ENCODE measurements at regions not wholly inside any gene's neighbourhood (a gene's known extent, or its start where the extent isn't known, plus 50 kb on each side); places are given as distances from the start of the nearest gene placed in this dataset.
"Not testable (repeated sequence)": the region's sequence is repeated elsewhere in the genome, so short reads cannot be mapped to it uniquely, and the experiment has no call there.

DNA sequence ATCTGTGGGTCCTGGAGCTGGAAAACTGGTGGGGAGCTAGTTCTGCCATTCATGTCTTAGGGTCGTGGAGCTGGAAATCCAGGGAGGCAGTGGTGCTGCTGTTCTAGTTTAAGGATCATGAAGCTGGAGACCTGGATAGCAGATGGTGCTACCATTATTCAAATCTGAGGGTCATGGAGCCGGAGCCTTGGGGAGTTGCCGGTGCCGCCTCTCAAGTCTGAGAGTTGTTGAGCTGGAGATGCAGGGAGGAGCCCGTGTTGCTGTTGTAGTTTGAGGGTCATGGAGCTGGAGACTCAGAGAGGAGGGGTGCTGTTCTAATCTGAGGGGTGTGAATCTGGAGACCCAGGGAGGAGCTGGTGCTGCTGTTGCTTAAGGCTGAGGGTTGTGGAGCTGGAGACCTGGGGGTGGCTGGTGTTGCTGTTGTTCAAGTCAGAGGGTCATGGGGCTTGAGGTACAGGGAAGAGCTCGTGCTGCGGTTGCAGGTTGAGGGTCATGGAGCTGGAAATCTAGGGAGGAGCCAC is 86.0 kb upstream of the ZNF479 start:
- H3K27ac ChIP-seq (ENCODE audit: low read length) = no peak overlapping the region
- TF ChIP-seq, protein P1, sequence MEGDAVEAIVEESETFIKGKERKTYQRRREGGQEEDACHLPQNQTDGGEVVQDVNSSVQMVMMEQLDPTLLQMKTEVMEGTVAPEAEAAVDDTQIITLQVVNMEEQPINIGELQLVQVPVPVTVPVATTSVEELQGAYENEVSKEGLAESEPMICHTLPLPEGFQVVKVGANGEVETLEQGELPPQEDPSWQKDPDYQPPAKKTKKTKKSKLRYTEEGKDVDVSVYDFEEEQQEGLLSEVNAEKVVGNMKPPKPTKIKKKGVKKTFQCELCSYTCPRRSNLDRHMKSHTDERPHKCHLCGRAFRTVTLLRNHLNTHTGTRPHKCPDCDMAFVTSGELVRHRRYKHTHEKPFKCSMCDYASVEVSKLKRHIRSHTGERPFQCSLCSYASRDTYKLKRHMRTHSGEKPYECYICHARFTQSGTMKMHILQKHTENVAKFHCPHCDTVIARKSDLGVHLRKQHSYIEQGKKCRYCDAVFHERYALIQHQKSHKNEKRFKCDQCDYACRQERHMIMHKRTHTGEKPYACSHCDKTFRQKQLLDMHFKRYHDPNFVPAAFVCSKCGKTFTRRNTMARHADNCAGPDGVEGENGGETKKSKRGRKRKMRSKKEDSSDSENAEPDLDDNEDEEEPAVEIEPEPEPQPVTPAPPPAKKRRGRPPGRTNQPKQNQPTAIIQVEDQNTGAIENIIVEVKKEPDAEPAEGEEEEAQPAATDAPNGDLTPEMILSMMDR (IDR thresholded peaks at IDR 0.05) = no peak
- H3K36me3 ChIP-seq (ENCODE audit: control insufficient read depth, insufficient read depth, low read length) = no peaks in the 10 kb centered on the region
- Mint-ChIP-seq H3K9me3 (peaks cover 46 to 63% of the 10 kb centered on the region in 2 donors), H3K27ac (no peak overlapping the region), H3K4me3 (no peak overlapping the region), H3K36me3 (peaks cover 53% of the 10 kb centered on the region), H3K27me3 (ENCODE audit: low read depth in 2 of 2) (no peaks in the 10 kb centered on the region), H3K4me1 (no peaks in the 10 kb centered on the region)
- peaks cover 54% of the 10 kb centered on the region for H3K9me3 ChIP-seq (ENCODE audit: control insufficient read depth, insufficient read depth, low read length)
- H3K4me3 ChIP-seq (ENCODE audit: low read length) = no peak overlapping the region
- H3K27me3 ChIP-seq (ENCODE audit: control insufficient read depth, insufficient read depth, low read length) = no peaks in the 10 kb centered on the region
- ATAC-seq = no peak
- WGBS (ENCODE audit: insufficient coverage) = 80% methylated on average over 7 of the region's 7 CpGs
- no peaks in the 10 kb centered on the region for H3K4me1 ChIP-seq (ENCODE audit: control insufficient read depth, insufficient read depth, low read length)
- intact Hi-C loops (cut with micrococcal nuclease) = no loop called here
- DNase-seq = no peak

DNA sequence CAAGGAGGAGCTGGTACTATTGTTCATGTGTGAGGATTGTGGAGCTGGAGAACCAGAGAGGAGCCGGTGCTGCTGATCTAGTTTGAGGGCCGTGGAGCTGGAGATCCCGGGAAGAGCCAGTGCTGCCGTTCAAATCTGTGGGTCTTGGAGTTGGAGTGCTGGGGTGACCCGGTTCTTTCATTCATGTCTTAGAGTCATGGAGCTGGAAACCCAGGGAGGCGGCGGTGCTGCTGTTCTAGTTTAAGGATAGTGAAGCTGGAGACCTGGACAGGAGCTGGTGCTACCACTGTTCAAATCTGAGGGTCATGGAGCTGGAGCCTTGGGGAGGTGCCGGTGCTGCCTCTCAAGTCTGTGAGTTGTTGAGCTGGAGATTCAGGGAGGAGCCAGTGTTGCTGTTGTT is 88.5 kb upstream of the ZNF479 start:
- Histone ChIP-seq H3K4me3 (ENCODE audit: low read length) (no peak overlapping the region), H3K27ac (ENCODE audit: low read length) (no peak overlapping the region), H3K9me3 (ENCODE audit: control insufficient read depth, insufficient read depth, low read length) (peaks cover 60% of the 10 kb centered on the region), H3K36me3 (ENCODE audit: control insufficient read depth, insufficient read depth, low read length) (no peaks in the 10 kb centered on the region), H3K4me1 (ENCODE audit: control insufficient read depth, insufficient read depth, low read length) (no peaks in the 10 kb centered on the region), H3K27me3 (ENCODE audit: control insufficient read depth, insufficient read depth, low read length) (no peaks in the 10 kb centered on the region)
- peaks cover 45 to 58% of the 10 kb centered on the region in 2 donors for H3K9me3 Mint-ChIP-seq
- H3K27me3 Mint-ChIP-seq (ENCODE audit: low read depth in 2 of 2) = no peaks in the 10 kb centered on the region
- intact Hi-C loops (cut with micrococcal nuclease) = no loop called here
- H3K36me3 Mint-ChIP-seq = peaks cover 54% of the 10 kb centered on the region
- H3K4me3 Mint-ChIP-seq = no peak overlapping the region
- no peak for ATAC-seq
- no peaks in the 10 kb centered on the region for H3K4me1 Mint-ChIP-seq
- no peak overlapping the region for H3K27ac Mint-ChIP-seq
- 94% methylated on average over 8 of the region's 8 CpGs for WGBS (ENCODE audit: insufficient coverage)
- TF ChIP-seq, protein P1 (IDR thresholded peaks at IDR 0.05) = no peak
- no peak for DNase-seq

GRCh38 chr7:57225666-57226065 is 93.4 kb upstream of the ZNF479 start:
- H3K4me3 Mint-ChIP-seq = no peak overlapping the region
- DNase-seq (no peak), ATAC-seq (no peak)
- TF ChIP-seq, protein P1 (IDR thresholded peaks at IDR 0.05) = no peak
- H3K4me1 Mint-ChIP-seq = no peaks in the 10 kb centered on the region
- intact Hi-C loops (cut with micrococcal nuclease) = no loop called here
- H3K27ac Mint-ChIP-seq = no peak overlapping the region
- H3K9me3 Mint-ChIP-seq = peaks cover 14 to 34% of the 10 kb centered on the region in 2 donors
- Histone ChIP-seq H3K4me3 (ENCODE audit: low read length) (no peak overlapping the region), H3K9me3 (ENCODE audit: control insufficient read depth, insufficient read depth, low read length) (peaks cover 56% of the 10 kb centered on the region), H3K4me1 (ENCODE audit: control insufficient read depth, insufficient read depth, low read length) (no peaks in the 10 kb centered on the region), H3K27me3 (ENCODE audit: control insufficient read depth, insufficient read depth, low read length) (no peaks in the 10 kb centered on the region), H3K27ac (ENCODE audit: low read length) (no peak overlapping the region), H3K36me3 (ENCODE audit: control insufficient read depth, insufficient read depth, low read length) (no peaks in the 10 kb centered on the region)
- 100% methylated on average over 1 of the region's 4 CpGs for WGBS (ENCODE audit: insufficient coverage)
- no peaks in the 10 kb centered on the region for H3K27me3 Mint-ChIP-seq (ENCODE audit: low read depth in 2 of 2)
- peaks cover 25% of the 10 kb centered on the region for H3K36me3 Mint-ChIP-seq

DNA sequence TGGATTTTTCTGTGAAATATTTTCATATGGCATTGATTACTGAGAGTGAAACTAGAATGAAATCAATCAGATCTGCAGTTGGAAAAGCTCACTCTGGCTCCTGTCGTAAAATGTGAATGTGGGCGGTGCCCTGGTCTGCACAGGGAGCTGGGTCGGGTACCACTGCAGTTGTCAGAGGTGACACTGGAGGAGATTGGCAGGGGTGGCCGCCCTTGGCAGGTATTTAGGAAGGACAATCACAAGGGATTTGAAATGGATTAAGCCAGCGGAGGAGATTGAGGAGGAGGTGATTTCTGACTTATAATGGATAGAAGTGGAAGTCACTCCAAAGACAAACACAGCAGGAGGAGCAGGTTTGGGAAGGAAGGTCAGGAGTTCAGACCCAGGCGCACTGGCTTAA is 109.0 kb upstream of the ZNF479 start:
- 87% methylated on average over 6 of the region's 6 CpGs for WGBS (ENCODE audit: insufficient coverage)
- H3K27me3 ChIP-seq (ENCODE audit: control insufficient read depth, insufficient read depth, low read length); H3K4me1 ChIP-seq (ENCODE audit: control insufficient read depth, insufficient read depth, low read length); H3K27ac Mint-ChIP-seq; H3K27ac ChIP-seq (ENCODE audit: low read length); H3K4me1 Mint-ChIP-seq; H3K36me3 Mint-ChIP-seq; H3K4me3 Mint-ChIP-seq; H3K27me3 Mint-ChIP-seq (ENCODE audit: low read depth in 2 of 2); DNase-seq; intact Hi-C loops (cut with micrococcal nuclease); ATAC-seq; H3K36me3 ChIP-seq (ENCODE audit: control insufficient read depth, insufficient read depth, low read length); H3K4me3 ChIP-seq (ENCODE audit: low read length): not testable (repeated sequence)
- H3K9me3 Mint-ChIP-seq = peaks cover 15 to 25% of the 10 kb centered on the region in 2 donors
- peaks cover 60% of the 10 kb centered on the region for H3K9me3 ChIP-seq (ENCODE audit: control insufficient read depth, insufficient read depth, low read length)

- not testable (repeated sequence) for H3K36me3 Mint-ChIP-seq
Observed at GRCh38 chr7:57243551-57243950, 111.3 kb upstream of the ZNF479 start.

DNA sequence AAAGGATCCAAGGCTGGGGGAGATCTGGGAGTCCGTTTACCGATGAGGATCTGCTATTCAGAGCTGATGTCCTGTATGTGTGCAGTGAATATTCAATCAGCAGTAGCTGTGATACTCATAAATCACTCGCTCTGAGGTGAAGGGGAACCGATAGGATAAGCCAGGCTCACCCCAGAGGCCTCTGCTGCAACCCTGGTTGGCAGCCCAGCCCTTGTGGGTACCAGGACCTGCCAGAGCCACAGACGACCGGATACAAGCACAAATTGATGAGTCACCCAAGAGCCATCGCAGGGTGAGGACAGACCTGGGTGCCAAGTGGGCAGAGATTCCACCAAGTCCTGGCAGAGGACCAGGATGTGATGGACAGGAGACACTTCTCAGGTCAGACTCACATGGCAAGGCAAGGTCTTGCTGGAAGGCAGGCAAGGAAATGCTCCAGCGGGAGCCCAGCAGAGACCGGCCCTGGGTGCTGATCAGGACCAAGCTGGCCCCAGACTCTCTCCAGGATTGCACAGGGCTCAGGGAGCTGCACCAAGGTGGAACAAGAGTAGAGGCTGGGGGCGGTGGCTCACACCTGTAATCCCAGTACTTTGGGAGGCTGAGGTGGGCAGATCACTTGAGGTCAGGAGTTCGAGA is 112.2 kb upstream of the ZNF479 start:
- ATAC-seq; H3K27ac Mint-ChIP-seq; H3K27ac ChIP-seq (ENCODE audit: low read length); H3K4me1 Mint-ChIP-seq; intact Hi-C loops (cut with micrococcal nuclease); DNase-seq; H3K27me3 ChIP-seq (ENCODE audit: control insufficient read depth, insufficient read depth, low read length); H3K36me3 Mint-ChIP-seq; H3K4me3 Mint-ChIP-seq; H3K4me3 ChIP-seq (ENCODE audit: low read length); H3K36me3 ChIP-seq (ENCODE audit: control insufficient read depth, insufficient read depth, low read length); H3K4me1 ChIP-seq (ENCODE audit: control insufficient read depth, insufficient read depth, low read length); H3K27me3 Mint-ChIP-seq (ENCODE audit: low read depth in 2 of 2): not testable (repeated sequence)
- H3K9me3 ChIP-seq (ENCODE audit: control insufficient read depth, insufficient read depth, low read length) = peaks cover 54% of the 10 kb centered on the region
- H3K9me3 Mint-ChIP-seq = peaks cover 14 to 30% of the 10 kb centered on the region in 2 donors
- WGBS (ENCODE audit: insufficient coverage) = 89% methylated on average over 10 of the region's 11 CpGs

More at GRCh38 chr7:57243551-57243950, 111.3 kb upstream of the ZNF479 start:
- H3K9me3 Mint-ChIP-seq = peaks cover 15 to 30% of the 10 kb centered on the region in 2 donors
- DNase-seq; ATAC-seq; H3K27ac ChIP-seq (ENCODE audit: low read length); H3K4me3 ChIP-seq (ENCODE audit: low read length); H3K27ac Mint-ChIP-seq; H3K4me1 ChIP-seq (ENCODE audit: control insufficient read depth, insufficient read depth, low read length); H3K4me3 Mint-ChIP-seq; H3K27me3 ChIP-seq (ENCODE audit: control insufficient read depth, insufficient read depth, low read length); H3K36me3 ChIP-seq (ENCODE audit: control insufficient read depth, insufficient read depth, low read length); intact Hi-C loops (cut with micrococcal nuclease); H3K27me3 Mint-ChIP-seq (ENCODE audit: low read depth in 2 of 2); H3K4me1 Mint-ChIP-seq: not testable (repeated sequence)
- 91% methylated on average over 8 of the region's 8 CpGs for WGBS (ENCODE audit: insufficient coverage)
- H3K9me3 ChIP-seq (ENCODE audit: control insufficient read depth, insufficient read depth, low read length) = peaks cover 59% of the 10 kb centered on the region
